ENCODE measurements at regions not wholly inside any gene's neighbourhood (a gene's known extent, or its start where the extent isn't known, plus 50 kb on each side); places are given as distances from the start of the nearest gene placed in this dataset.
"Not testable (repeated sequence)": the region's sequence is repeated elsewhere in the genome, so short reads cannot be mapped to it uniquely, and the experiment has no call there.

- no peak for DNase-seq
Measured at GRCh38 chr10:6977398-6978186, 397.5 kb upstream of the PRKCQ start.

GRCh38 chr10:6973899-6974298, 393.8 kb upstream of the PRKCQ start:
- DNase-seq: no peak

DNA sequence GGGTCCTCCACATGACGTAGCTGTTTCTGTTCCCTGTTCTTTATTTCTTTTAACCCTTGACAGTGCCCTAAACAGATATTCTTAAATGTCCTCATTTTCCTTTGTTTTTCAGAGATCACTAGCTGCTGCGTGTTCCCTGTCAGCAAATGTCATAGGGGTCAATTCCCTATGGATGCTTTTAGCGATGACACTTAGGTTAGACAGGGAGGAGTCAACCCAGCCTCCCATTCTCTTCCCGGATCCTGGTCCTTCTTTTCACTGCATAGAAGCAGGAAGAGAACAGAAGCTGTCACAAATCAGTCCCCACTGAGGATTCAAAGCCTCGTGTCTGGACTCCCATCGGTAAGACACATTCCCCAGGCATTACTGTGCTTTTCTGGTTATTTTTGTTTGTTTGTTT, 392.1 kb upstream of the PRKCQ start:
- DNase-seq: no peak

GRCh38 chr10:6969659-6970058, 389.6 kb upstream of the PRKCQ start:
- no peak for DNase-seq

- no peak for DNase-seq
Measured at GRCh38 chr10:6964543-6964942, 384.5 kb upstream of the PRKCQ start.

DNA sequence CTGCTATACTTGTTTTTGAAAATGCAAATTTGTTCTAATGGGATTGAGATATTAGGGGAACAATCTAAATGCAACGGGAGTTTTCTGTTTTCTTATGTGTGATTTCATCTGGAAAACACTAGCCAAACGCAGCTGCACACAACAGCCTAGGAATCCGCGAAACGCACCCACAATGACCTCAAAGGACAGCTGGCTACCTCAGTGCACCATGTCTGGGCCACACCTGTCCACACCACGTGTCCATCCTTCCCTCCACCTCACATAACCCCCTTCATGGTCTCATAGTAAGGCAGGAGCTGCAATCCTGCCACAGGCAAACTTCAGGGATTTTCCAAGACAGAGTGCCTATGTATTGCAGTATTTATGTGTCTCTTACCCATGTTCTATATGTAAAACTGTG, 382.5 kb upstream of the PRKCQ start:
- DNase-seq: no peak

GRCh38 chr10:6958711-6959110, 378.6 kb upstream of the PRKCQ start:
- DNase-seq: no peak

GRCh38 chr10:6958254-6958653, 378.2 kb upstream of the PRKCQ start:
- no peak for DNase-seq

- no peak for DNase-seq
Measured at GRCh38 chr10:6957851-6958250, 377.8 kb upstream of the PRKCQ start.

- no peak for DNase-seq
Measured at GRCh38 chr10:6956562-6956961, 376.5 kb upstream of the PRKCQ start.

DNA sequence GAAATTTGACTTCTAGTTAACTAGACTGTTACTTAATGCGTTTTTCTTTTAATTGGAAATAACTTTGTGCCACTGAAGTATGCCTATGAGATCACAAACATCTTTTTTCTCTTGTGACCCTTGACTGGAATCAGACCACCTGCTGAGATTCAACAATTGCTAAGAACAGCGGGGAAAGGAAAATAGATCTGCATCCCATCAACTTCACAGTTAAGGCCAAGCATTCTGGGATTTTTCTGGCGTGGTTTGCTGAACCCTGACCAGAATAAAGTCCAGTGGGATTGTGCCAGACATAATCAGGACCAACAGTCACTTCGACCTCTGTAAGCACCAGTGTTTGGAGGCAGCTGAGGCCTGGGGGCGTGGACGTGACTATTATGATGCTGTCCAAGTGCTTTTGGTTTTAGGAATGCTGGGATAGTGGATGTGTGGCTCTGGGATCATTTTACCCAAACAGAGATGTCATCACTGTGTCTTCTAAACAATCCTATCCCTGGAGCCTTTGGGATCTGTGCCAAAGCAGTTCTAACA, 373.3 kb upstream of the PRKCQ start:
- DNase-seq: no peak

DNA sequence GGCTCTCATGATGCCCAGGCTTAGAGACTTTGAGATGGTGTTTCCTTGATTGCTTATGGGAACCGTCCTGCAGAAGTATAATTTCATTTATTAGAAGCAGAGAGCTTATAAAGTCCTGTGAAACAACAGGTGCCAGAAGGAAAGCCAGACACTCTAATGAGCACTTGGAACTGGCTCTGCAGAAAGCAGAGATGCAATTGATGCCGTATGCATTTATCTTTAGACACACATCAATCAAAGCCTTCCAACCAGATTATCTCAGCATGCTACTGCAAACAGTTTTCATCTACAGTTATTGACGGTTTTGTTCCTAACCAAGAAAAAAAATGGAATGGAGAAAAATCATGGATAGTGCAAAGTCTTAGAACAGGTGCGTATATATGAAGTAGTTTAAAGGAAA, 371.7 kb upstream of the PRKCQ start:
- no peak for DNase-seq

DNA sequence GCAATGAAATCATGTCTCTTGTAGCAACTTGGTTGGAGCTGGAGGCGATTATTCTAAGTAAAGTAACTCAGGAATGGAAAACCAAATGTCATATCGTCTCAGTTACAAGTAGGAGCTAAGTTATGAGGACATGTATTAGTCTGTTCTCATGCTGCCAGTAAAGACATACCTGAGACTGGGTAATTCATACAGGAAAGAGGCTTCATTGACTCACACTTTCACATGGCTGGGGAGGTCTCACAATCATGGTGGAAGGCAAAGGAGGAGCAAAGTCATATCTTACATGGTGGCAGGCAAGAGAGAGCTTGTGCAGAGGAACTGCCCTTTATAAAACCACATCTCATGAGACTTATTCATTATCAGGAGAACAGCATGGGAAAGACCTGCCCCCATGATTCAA, 370.1 kb upstream of the PRKCQ start:
- no peak for DNase-seq

DNA sequence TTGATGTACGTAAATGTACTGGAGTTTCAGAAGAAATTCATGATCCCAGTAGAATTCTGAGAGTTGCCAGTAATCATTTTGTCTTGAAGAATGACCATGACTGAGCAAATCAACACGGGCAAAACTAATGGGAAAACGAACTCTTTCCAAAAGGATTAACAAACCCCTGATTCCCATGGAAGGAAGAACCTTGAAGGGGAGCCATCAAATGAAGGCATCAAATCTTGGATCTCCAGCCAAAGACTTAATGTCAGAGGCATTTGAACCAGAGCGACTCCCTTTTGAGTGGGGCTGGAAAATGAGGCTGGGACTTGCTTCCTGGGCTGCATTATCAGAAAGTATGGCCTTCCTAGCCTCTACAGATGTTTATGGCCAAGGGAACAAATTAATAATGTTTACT, 364.4 kb upstream of the PRKCQ start:
- no peak for DNase-seq

GRCh38 chr10:6938384-6938783, 358.3 kb upstream of the PRKCQ start:
- no peak for DNase-seq

- DNase-seq: no peak
Measured at GRCh38 chr10:6936931-6937330, 356.9 kb upstream of the PRKCQ start.

- DNase-seq: no peak
Measured at GRCh38 chr10:6929148-6929830, 349.2 kb upstream of the PRKCQ start.

GRCh38 chr10:6928586-6928985, 348.5 kb upstream of the PRKCQ start:
- no peak for DNase-seq

DNA sequence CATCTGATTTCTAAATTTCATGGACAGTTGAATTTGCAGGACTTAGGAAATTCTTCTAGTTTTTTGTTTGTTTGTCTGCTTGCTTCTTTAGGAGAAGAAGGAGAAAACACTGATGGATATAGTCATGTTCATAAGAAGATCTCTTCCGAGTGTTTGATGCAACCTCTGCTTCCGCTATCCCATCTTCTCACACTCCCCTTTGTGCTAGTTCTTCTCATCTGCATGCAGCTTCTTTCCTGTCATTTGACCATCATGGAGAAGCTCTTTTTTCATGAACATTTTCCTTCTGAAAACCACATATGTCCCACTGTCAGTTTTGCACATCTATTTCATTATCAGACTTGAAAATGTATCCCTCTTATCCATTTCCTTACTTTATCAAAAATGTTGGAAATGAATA, 346.9 kb upstream of the PRKCQ start:
- no peak for DNase-seq

DNA sequence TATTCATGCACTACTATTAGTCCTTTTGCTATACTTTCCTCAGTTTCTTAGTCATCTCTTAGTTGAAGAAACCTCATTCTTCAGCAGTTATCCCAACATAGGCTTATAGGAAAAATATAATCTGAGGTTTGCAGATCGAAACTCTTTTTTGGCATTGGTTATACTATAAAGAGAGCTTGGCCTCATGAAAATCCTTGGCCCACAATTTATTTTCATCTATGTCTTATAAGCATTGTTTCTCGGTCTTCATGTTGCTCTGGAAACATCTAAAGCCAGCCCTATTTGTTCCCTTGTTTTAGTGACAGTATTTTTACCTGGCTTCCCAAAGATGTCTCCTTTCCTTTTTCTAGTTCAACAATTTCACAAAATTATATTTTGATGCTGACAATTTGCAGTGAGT, 345.1 kb upstream of the PRKCQ start:
- DNase-seq: no peak

DNA sequence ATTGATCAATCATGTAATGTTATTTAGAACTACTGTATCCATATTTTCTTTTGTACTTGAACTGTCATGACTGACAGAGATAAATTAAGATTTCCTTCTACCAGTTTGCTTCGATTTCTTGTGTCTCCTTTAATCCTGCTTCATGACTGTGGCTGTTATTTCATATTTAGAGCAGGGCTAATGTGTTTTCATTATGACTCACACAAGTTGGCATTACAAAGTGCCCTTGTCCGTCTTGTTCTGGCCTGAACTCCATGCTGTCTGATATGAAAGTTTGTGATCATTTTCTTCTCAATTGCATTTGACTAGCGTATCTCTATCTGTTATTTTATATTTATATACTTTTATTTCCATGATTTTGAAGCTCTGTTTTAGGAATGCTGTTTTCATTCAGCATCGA, 344.1 kb upstream of the PRKCQ start:
- DNase-seq: no peak

DNA sequence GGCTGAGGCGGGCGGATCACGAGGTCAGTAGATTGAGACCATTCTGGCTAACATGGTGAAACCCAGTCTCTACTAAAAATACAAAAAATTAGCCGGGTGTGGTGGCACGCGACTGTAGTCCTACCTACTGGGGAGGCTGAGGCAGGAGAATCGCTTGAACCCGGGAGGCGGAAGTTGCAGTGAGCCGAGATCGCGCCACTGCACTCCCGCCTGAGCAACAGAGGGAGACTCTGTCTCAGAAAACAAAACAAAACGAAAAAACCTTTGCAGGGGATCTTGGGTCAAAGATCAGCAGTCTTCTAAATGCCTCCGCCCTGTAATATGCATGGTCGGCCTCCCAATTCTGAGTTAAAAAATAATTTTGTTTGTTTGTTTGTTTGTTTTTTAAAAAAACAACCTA, 340.9 kb upstream of the PRKCQ start:
- not testable (repeated sequence) for DNase-seq

- peak; percentile 84 for DNase-seq
Measured at GRCh38 chr10:6920072-6921019, 340.3 kb upstream of the PRKCQ start.

All from activated naive CD4-positive, alpha-beta T cell treated with Interleukin-2 at 50 U/mL for 16 hours (primary cell).